ENCODE measurements at regions not wholly inside any gene's neighbourhood (a gene's known extent, or its start where the extent isn't known, plus 50 kb on each side); places are given as distances from the start of the nearest gene placed in this dataset.
"Not testable (repeated sequence)": the region's sequence is repeated elsewhere in the genome, so short reads cannot be mapped to it uniquely, and the experiment has no call there.

GRCh38 chr16:87095271-87095670 lies 221.9 kb downstream of the C16orf95 start:
- no peak for DNase-seq (ENCODE audit: low spot score)

- no peak for DNase-seq (ENCODE audit: low spot score)
These were observed 220.4 kb downstream of the C16orf95 start for GRCh38 chr16:87096746-87097333.

- DNase-seq (ENCODE audit: low spot score) = no peak
These were observed 218.8 kb downstream of the C16orf95 start for GRCh38 chr16:87098361-87098760.

- no peak for DNase-seq (ENCODE audit: low spot score)
These were observed 218.0 kb downstream of the C16orf95 start for GRCh38 chr16:87098976-87099720.

GRCh38 chr16:87100306-87101058 lies 216.7 kb downstream of the C16orf95 start:
- no peak for DNase-seq (ENCODE audit: low spot score)

- DNase-seq (ENCODE audit: low spot score) = no peak
These were observed 215.3 kb downstream of the C16orf95 start for GRCh38 chr16:87101903-87102302.

GRCh38 chr16:87107201-87107600 lies 210.0 kb downstream of the C16orf95 start:
- no peak for DNase-seq (ENCODE audit: low spot score)

- DNase-seq (ENCODE audit: low spot score) = no peak
These were observed 208.9 kb downstream of the C16orf95 start for GRCh38 chr16:87108278-87108677.

- DNase-seq (ENCODE audit: low spot score) = no peak
These were observed 208.3 kb downstream of the C16orf95 start for GRCh38 chr16:87108941-87109340.

- DNase-seq (ENCODE audit: low spot score) = no peak
These were observed 202.4 kb downstream of the C16orf95 start for GRCh38 chr16:87114832-87115231.

GRCh38 chr16:87115646-87116045 lies 201.5 kb downstream of the C16orf95 start:
- DNase-seq (ENCODE audit: low spot score) = no peak

- DNase-seq (ENCODE audit: low spot score) = no peak
These were observed 199.3 kb downstream of the C16orf95 start for GRCh38 chr16:87117936-87118335.

- DNase-seq (ENCODE audit: low spot score) = no peak
These were observed 198.0 kb downstream of the C16orf95 start for GRCh38 chr16:87119168-87119567.

- DNase-seq (ENCODE audit: low spot score) = no peak
These were observed 197.4 kb downstream of the C16orf95 start for GRCh38 chr16:87119748-87120147.

- DNase-seq (ENCODE audit: low spot score) = no peak
These were observed 195.4 kb downstream of the C16orf95 start for GRCh38 chr16:87121816-87122215.

GRCh38 chr16:87123356-87124001 lies 193.7 kb downstream of the C16orf95 start:
- DNase-seq (ENCODE audit: low spot score) = no peak

GRCh38 chr16:87124405-87124804 lies 192.8 kb downstream of the C16orf95 start:
- DNase-seq (ENCODE audit: low spot score) = not testable (repeated sequence)

GRCh38 chr16:87125206-87126155 lies 191.7 kb downstream of the C16orf95 start:
- DNase-seq (ENCODE audit: low spot score) = no peak

GRCh38 chr16:87126403-87127025 lies 190.7 kb downstream of the C16orf95 start:
- DNase-seq (ENCODE audit: low spot score) = no peak

- no peak for DNase-seq (ENCODE audit: low spot score)
These were observed 190.0 kb downstream of the C16orf95 start for GRCh38 chr16:87127061-87127765.

All from H4 (cell line).